GM23338 (cell line): ENCODE measurements at regions not wholly inside any gene's neighbourhood (a gene's known extent, or its start where the extent isn't known, plus 50 kb on each side); places are given as distances from the start of the nearest gene placed in this dataset.

Experiments used
- CTCF ChIP-seq, 2 experiments: fragments of 200-600 bp in 1 of 2; sonication (generic) in 1 of 2; conservative IDR thresholded peaks; 2 replicates each; pipeline versions ENCODE4 v1.5.1 to v1.6.1; 2016 to 2017; ENCODE audit warnings: antibody characterized with exemption in 2 of 2, low read depth in 2 of 2, mild to moderate bottlenecking in 2 of 2, moderate library complexity in 1 of 2
- EZH2 ChIP-seq: fragments of 200-600 bp; sonication (generic); IDR thresholded peaks from one replicate; pipeline ENCODE4 v1.8.0; 2017; ENCODE audit warnings: antibody characterized with exemption, mild to moderate bottlenecking, low read depth; ENCODE audit not compliant: unreplicated experiment

DNA sequence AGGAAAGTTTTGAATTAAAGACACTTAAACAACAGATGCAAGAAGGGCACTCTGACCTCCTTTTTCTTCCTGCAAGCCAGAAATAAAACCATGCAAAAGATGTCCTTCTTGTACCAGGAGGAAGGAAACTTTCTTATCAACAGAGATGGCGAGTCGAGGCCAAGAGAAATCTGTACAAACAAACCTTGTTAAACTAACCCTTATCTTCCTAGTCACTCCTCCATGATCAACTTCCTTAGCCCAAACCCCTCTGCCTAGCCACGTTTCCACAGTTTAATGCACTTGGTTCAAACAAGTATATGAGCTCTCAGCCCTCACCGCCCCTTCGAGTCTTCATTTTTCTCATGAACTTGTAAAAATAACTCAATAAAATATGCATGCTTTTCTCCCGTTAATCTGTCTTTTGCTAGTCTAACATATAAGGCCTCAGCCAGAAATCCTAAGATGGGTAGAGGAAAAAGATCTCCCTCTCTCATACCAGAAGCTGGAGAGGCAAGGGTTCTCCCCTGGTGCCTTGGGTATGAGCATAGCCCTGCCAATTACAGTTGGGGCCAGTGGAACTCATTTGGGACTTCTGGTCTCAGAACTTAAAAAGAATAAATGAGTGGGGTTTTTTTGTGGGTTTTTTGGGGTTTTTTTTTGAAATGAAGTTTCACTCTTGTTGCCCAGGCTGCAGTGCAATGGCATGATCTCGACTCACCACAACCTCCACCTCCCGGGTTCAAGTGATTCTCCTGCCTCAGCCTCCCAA, 141.7 kb upstream of the SOD1 start:
- TF ChIP-seq CTCF (conservative IDR thresholded peaks at IDR 0.05; ENCODE audit: low read depth in 2 of 2) (no peak), EZH2 (no peak)
